Astrocyte (in vitro differentiated cells and primary cell): ENCODE measurements at regions not wholly inside any gene's neighbourhood (a gene's known extent, or its start where the extent isn't known, plus 50 kb on each side); places are given as distances from the start of the nearest gene placed in this dataset.
"Not testable (repeated sequence)": the region's sequence is repeated elsewhere in the genome, so short reads cannot be mapped to it uniquely, and the experiment has no call there.

Source experiments
- DNase-seq: peaks from one replicate; pipeline ENCODE4 v3.0.0-alpha.2; 2010; ENCODE audit warnings: low read depth
- FAIRE-seq: peaks from 2 replicates; lab custom pipeline; 2011; peaks lifted over from hg19 to GRCh38; lab: Jason Lieb, UNC
- H2AFZ ChIP-seq: 2 replicates; pipeline ENCODE4 v1.6.0; 2012; ENCODE audit warnings: low read depth, low read length, inconsistent platforms
- H3K27ac ChIP-seq: 2 replicates; pipeline ENCODE4 v1.5.1; 2011; ENCODE audit warnings: low read depth, low read length, inconsistent platforms
- H3K27me3 ChIP-seq: 2 replicates; pipeline ENCODE4 v1.6.0; 2011; ENCODE audit warnings: low read length, inconsistent platforms; ENCODE audit not compliant: insufficient read depth
- H3K36me3 ChIP-seq: 2 replicates; pipeline ENCODE4 v1.5.1; 2011; ENCODE audit warnings: low read length, inconsistent platforms; ENCODE audit not compliant: insufficient read depth
- H3K4me1 ChIP-seq: 2 replicates; pipeline ENCODE4 v1.5.1; 2011; ENCODE audit warnings: low read length, inconsistent platforms; ENCODE audit not compliant: insufficient read depth
- H3K4me2 ChIP-seq: 2 replicates; pipeline ENCODE4 v1.6.0; 2012; ENCODE audit warnings: low read length, inconsistent platforms
- H3K4me3 ChIP-seq: 2 replicates; pipeline ENCODE4 v1.5.1; 2011; ENCODE audit warnings: low read depth, mild to moderate bottlenecking, low read length, inconsistent platforms; ENCODE audit not compliant: insufficient read depth
- H3K79me2 ChIP-seq: 2 replicates; pipeline ENCODE4 v1.6.0; 2012; ENCODE audit warnings: mild to moderate bottlenecking, low read length, inconsistent platforms; ENCODE audit not compliant: insufficient read depth
- H3K9ac ChIP-seq: 2 replicates; pipeline ENCODE4 v1.6.0; 2012; ENCODE audit warnings: mild to moderate bottlenecking, low read length, inconsistent platforms
- H3K9me3 ChIP-seq: 2 replicates; pipeline ENCODE4 v1.5.1; 2012; ENCODE audit warnings: low read depth, mild to moderate bottlenecking, low read length, inconsistent platforms; ENCODE audit not compliant: insufficient read depth
- H4K20me1 ChIP-seq: 2 replicates; pipeline ENCODE4 v1.6.0; 2012; ENCODE audit warnings: low read length, inconsistent platforms; ENCODE audit not compliant: insufficient read depth
- H3K27ac Mint-ChIP-seq: one replicate; pipeline ENCODE4 v1.8.0; 2021; ENCODE audit warnings: mild to moderate bottlenecking, mixed read lengths; ENCODE audit not compliant: unreplicated experiment
- H3K27me3 Mint-ChIP-seq: one replicate; pipeline ENCODE4 v1.8.0; 2021; ENCODE audit warnings: low read depth, mixed read lengths; ENCODE audit not compliant: unreplicated experiment
- H3K36me3 Mint-ChIP-seq: one replicate; pipeline ENCODE4 v1.8.0; 2021; ENCODE audit warnings: low read depth, mixed read lengths; ENCODE audit not compliant: unreplicated experiment
- H3K4me1 Mint-ChIP-seq: one replicate; pipeline ENCODE4 v1.8.0; 2021; ENCODE audit warnings: low read depth, mixed read lengths; ENCODE audit not compliant: unreplicated experiment
- H3K4me3 Mint-ChIP-seq: one replicate; pipeline ENCODE4 v1.8.0; 2021; ENCODE audit warnings: mild to moderate bottlenecking, moderate library complexity, mixed read lengths; ENCODE audit not compliant: unreplicated experiment
- H3K9me3 Mint-ChIP-seq: one replicate; pipeline ENCODE4 v1.8.0; 2021; ENCODE audit warnings: mild to moderate bottlenecking, mixed read lengths; ENCODE audit not compliant: unreplicated experiment
- CTCF ChIP-seq: IDR thresholded peaks from 2 replicates; pipeline ENCODE4 v1.5.1; 2011; ENCODE audit warnings: low read depth, mild to moderate bottlenecking, inconsistent platforms, low read length, moderate library complexity; ENCODE audit not compliant: insufficient read depth
- EZH2 ChIP-seq: IDR thresholded peaks from 2 replicates; pipeline ENCODE4 v1.6.1; 2012; ENCODE audit warnings: mild to moderate bottlenecking, low read length, inconsistent platforms; ENCODE audit not compliant: insufficient read depth

GRCh38 chr10:44258019-44258418 is 126.9 kb downstream of the CXCL12 start:
- H3K9me3 ChIP-seq: no peaks in the 10 kb centered on the region
- H3K79me2 ChIP-seq: no peaks in the 10 kb centered on the region
- no peak overlapping the region for H2AFZ ChIP-seq
- no peak overlapping the region for H3K4me3 Mint-ChIP-seq
- no peak overlapping the region for H3K27ac ChIP-seq
- no peak overlapping the region for H3K4me2 ChIP-seq
- H3K4me1 ChIP-seq: no peaks in the 10 kb centered on the region
- H3K36me3 Mint-ChIP-seq: no peaks in the 10 kb centered on the region
- peaks cover 2% of the 10 kb centered on the region for H3K27me3 ChIP-seq
- H3K4me1 Mint-ChIP-seq: peaks cover 9% of the 10 kb centered on the region
- no peak overlapping the region for H3K27ac Mint-ChIP-seq
- H3K4me3 ChIP-seq: no peak overlapping the region
- FAIRE-seq: no peak
- no peaks in the 10 kb centered on the region for H4K20me1 ChIP-seq
- H3K9me3 Mint-ChIP-seq: no peaks in the 10 kb centered on the region
- TF ChIP-seq CTCF: no peak
- no peak for TF ChIP-seq EZH2
- H3K9ac ChIP-seq: no peak overlapping the region
- H3K27me3 Mint-ChIP-seq: no peaks in the 10 kb centered on the region
- no peaks in the 10 kb centered on the region for H3K36me3 ChIP-seq
- no peak for DNase-seq

- no peak overlapping the region for H3K27ac Mint-ChIP-seq
- DNase-seq (peak; percentile 75), FAIRE-seq (peak; percentile 80)
- no peak overlapping the region for H3K27ac ChIP-seq
- no peaks in the 10 kb centered on the region for H4K20me1 ChIP-seq
- no peaks in the 10 kb centered on the region for H3K79me2 ChIP-seq
- H3K9me3 Mint-ChIP-seq: peaks cover 6% of the 10 kb centered on the region
- peaks cover 9% of the 10 kb centered on the region for H3K4me1 Mint-ChIP-seq
- no peaks in the 10 kb centered on the region for H3K36me3 ChIP-seq
- H3K9ac ChIP-seq: no peak overlapping the region
- no peak overlapping the region for H3K4me3 ChIP-seq
- H2AFZ ChIP-seq: no peak overlapping the region
- H3K9me3 ChIP-seq: no peaks in the 10 kb centered on the region
- H3K36me3 Mint-ChIP-seq: no peaks in the 10 kb centered on the region
- H3K27me3 ChIP-seq: peaks cover 4% of the 10 kb centered on the region
- no peaks in the 10 kb centered on the region for H3K27me3 Mint-ChIP-seq
- no peak overlapping the region for H3K4me3 Mint-ChIP-seq
- no peak overlapping the region for H3K4me2 ChIP-seq
- TF ChIP-seq EZH2: no peak
- TF ChIP-seq CTCF: no peak
- no peaks in the 10 kb centered on the region for H3K4me1 ChIP-seq
These were observed 131.0 kb downstream of the CXCL12 start for GRCh38 chr10:44253769-44254462.

- not testable (repeated sequence) for H3K4me1 ChIP-seq, H3K27me3 Mint-ChIP-seq, H3K9me3 ChIP-seq, H3K36me3 ChIP-seq, H3K27ac Mint-ChIP-seq, H3K27me3 ChIP-seq, H3K4me3 ChIP-seq, H3K4me3 Mint-ChIP-seq, H3K9me3 Mint-ChIP-seq, H3K79me2 ChIP-seq, H3K4me2 ChIP-seq, H4K20me1 ChIP-seq, FAIRE-seq, H3K27ac ChIP-seq, H3K4me1 Mint-ChIP-seq, H2AFZ ChIP-seq, H3K9ac ChIP-seq, H3K36me3 Mint-ChIP-seq, DNase-seq
These were observed 132.3 kb downstream of the CXCL12 start for GRCh38 chr10:44252631-44253030.

GRCh38 chr10:44249933-44250332 is 135.0 kb downstream of the CXCL12 start:
- not testable (repeated sequence) for H3K4me1 ChIP-seq, H3K9ac ChIP-seq, H3K4me3 Mint-ChIP-seq, DNase-seq, H3K27ac ChIP-seq, H3K27ac Mint-ChIP-seq, H3K27me3 ChIP-seq, H4K20me1 ChIP-seq, H3K4me3 ChIP-seq, FAIRE-seq, H2AFZ ChIP-seq, H3K9me3 ChIP-seq, H3K4me2 ChIP-seq, H3K79me2 ChIP-seq, H3K27me3 Mint-ChIP-seq, H3K36me3 ChIP-seq, H3K36me3 Mint-ChIP-seq
- Mint-ChIP-seq H3K4me1 (peaks cover 16% of the 10 kb centered on the region), H3K9me3 (peaks cover 17% of the 10 kb centered on the region)
